ENCODE measurements at regions not wholly inside any gene's neighbourhood (a gene's known extent, or its start where the extent isn't known, plus 50 kb on each side); places are given as distances from the start of the nearest gene placed in this dataset.
"Not testable (repeated sequence)": the region's sequence is repeated elsewhere in the genome, so short reads cannot be mapped to it uniquely, and the experiment has no call there.

DNA sequence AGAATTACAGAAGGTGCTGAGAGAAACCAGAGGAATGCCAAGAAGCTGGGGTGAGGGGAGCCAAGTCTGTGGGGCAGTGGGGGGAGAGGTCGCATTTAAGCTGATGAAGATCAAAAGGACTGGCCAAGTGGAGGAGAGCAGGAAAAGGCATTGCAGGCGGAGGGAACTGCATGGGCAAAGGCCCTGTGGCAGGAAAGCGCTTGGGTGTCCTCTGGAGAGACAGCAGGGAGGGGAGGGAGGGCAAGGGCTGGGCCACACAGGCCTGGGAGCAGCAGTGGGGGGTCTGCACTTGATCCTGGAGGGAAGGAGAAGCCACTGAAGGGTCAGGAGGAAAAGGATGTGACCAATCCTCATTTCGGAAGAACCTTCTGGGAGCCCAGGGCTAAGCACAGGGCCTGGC is 65.0 kb downstream of the MATN1 start:
- TF ChIP-seq, protein P1, sequence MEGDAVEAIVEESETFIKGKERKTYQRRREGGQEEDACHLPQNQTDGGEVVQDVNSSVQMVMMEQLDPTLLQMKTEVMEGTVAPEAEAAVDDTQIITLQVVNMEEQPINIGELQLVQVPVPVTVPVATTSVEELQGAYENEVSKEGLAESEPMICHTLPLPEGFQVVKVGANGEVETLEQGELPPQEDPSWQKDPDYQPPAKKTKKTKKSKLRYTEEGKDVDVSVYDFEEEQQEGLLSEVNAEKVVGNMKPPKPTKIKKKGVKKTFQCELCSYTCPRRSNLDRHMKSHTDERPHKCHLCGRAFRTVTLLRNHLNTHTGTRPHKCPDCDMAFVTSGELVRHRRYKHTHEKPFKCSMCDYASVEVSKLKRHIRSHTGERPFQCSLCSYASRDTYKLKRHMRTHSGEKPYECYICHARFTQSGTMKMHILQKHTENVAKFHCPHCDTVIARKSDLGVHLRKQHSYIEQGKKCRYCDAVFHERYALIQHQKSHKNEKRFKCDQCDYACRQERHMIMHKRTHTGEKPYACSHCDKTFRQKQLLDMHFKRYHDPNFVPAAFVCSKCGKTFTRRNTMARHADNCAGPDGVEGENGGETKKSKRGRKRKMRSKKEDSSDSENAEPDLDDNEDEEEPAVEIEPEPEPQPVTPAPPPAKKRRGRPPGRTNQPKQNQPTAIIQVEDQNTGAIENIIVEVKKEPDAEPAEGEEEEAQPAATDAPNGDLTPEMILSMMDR (IDR thresholded peaks at IDR 0.05) = not testable (repeated sequence)
- TF ChIP-seq POLR2A, POLR2AphosphoS5 (IDR thresholded peaks at IDR 0.05): not testable (repeated sequence)
